Ramos (cell line): ENCODE measurements at regions not wholly inside any gene's neighbourhood (a gene's known extent, or its start where the extent isn't known, plus 50 kb on each side); places are given as distances from the start of the nearest gene placed in this dataset.

Source experiments
- in situ Hi-C: fragments of 300-500 bp; cut with MboI; formaldehyde crosslinking; loops from one replicate; pipeline ENCODE4 v1.14.3; 2022; ENCODE audit warnings: low sequenced_read_pairs; ENCODE audit not compliant: unreplicated experiment

- in situ Hi-C loops, result no loop called here
These were observed 399.2 kb downstream of the NLGN4X start for GRCh38 chrX:5829469-5829868.

GRCh38 chrX:5829060-5829459, 399.6 kb downstream of the NLGN4X start:
- in situ Hi-C loops, result no loop called here

GRCh38 chrX:5823903-5824302, 404.8 kb downstream of the NLGN4X start:
- in situ Hi-C loops, result no loop called here

GRCh38 chrX:5810636-5811035, 418.0 kb downstream of the NLGN4X start:
- in situ Hi-C loops, result no loop called here

DNA sequence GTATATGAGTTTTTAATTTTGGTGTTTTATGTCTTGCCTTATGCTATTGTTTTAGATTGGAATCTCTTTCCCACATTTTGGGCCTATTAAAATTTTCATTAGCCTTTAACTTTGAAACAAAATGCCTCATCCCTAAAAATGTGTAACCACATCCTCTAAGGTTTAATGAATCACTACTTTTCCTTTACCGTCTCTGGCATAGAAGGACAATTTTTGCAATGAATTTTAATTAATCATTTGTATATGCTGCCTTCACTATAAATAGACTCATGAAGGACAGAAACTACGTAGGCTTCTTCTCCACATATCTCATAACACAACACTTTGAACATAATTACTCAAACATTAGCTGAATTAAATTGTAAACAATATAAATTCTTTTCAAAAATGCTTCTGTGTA, 421.5 kb downstream of the NLGN4X start:
- in situ Hi-C loops, result no loop called here

- in situ Hi-C loops, result no loop called here
These were observed 426.3 kb downstream of the NLGN4X start for GRCh38 chrX:5802391-5802790.

GRCh38 chrX:5791721-5792120, 436.9 kb downstream of the NLGN4X start:
- in situ Hi-C loops, result no loop called here

GRCh38 chrX:5788910-5789309, 439.8 kb downstream of the NLGN4X start:
- in situ Hi-C loops, result no loop called here

GRCh38 chrX:5780821-5781220, 447.8 kb downstream of the NLGN4X start:
- in situ Hi-C loops, result no loop called here

- in situ Hi-C loops, result no loop called here
These were observed 452.7 kb downstream of the NLGN4X start for GRCh38 chrX:5775846-5776430.

DNA sequence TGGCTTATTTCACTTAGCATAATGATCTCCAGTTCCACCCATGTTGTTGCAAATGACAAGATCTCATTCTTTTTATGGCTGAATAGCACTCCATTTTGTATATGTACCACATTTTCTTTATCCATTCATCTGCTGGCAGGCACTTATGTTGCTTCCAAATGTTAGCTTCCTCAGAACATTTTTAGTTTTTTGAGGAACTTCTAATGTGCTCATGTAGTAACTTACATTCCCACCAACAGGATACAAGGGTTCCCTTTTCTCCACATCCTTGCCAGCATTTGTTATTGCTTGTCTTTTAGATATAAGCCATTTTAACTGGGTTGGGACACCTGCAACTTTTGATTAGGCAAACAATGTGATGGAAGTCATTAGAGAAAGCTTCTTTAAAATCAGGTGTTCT, 454.2 kb downstream of the NLGN4X start:
- in situ Hi-C loops, result no loop called here

- in situ Hi-C loops, result no loop called here
These were observed 457.2 kb downstream of the NLGN4X start for GRCh38 chrX:5771441-5771840.

DNA sequence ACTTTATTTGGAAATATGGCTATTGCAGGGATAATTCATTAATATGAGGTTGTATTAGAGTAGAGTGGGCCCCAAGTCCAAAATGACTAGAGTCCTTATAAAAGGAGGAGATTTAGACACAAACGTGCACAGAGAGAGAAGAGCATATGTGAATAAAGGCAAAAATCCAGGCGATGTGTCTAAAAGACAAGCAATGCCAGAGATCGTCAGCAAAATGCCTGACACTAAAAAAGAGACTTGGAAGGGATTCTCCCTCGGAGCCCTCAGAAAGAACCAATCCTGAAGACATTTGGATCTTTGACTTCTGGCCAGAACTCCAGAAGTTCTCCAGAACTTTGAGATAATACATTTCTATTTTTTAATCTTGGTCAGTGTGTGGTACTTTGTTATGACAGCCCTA, 472.1 kb downstream of the NLGN4X start:
- in situ Hi-C loops, result no loop called here

GRCh38 chrX:5753291-5753690, 475.4 kb downstream of the NLGN4X start:
- in situ Hi-C loops, result no loop called here

DNA sequence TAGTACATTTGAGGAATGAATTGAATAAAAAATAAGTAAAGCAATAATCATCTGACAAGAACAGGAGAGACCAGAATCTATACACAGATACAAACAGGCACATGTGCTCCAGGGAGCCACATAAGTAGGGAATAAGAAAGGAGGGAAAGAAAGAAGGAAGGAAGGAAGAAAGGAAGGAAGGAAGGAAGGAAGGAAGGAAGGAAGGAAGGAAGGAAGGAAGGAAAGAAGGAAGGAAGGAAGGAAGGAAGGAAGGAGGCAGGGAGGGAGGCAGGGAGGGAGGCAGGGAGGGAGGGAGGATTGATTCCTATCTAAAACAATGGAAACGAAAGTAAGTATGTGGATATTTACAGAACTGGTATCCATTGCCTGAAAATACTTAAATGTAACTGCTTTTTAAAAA, 475.8 kb downstream of the NLGN4X start:
- in situ Hi-C loops, result no loop called here

DNA sequence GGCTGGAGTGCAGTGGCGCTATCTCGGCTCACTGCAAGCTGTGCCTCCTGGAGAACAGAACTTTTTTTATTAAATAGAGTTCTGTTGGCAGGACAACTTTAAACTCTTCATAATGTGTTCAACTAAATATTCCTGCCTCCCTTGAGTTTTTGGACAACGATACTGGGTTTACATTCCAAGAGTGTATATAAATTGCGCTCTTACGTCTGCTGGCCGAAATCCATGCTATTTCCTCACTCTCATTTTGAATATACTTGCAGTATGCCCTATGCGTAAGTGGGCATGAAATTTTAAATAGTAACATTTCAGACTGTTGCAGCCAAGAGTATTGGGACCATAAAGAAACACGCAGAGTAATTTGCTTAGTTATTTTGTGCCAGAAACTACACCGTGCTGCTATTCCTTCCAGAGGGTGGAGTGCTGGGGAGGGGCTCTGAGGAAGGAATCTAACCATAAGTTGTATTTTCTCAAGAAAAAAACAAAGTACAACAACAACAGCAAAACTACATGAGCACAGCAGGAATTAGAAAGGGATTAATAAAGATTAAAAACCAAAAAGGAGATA, 480.0 kb downstream of the NLGN4X start:
- in situ Hi-C loops, result no loop called here

- in situ Hi-C loops, result no loop called here
These were observed 482.4 kb downstream of the NLGN4X start for GRCh38 chrX:5746231-5746630.

GRCh38 chrX:5733501-5733900, 495.2 kb downstream of the NLGN4X start:
- in situ Hi-C loops, result no loop called here

DNA sequence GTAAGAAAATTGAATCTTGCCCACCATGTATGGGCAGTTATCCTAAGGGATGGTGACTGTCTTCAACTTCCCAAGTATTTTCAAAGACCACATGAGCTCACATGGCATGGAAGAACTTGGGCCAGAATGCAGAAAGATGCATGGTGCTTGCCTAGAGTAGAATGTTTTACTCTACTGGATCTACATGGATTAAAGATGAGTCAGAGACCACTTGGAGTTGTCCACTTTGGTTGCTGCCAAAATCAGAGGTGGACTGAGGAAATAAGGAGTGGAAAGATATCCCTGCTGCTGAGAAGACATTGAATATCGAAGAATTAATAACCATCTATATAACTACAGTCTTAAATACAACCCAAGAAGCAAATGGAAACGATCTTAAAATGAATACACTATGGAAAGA, 498.1 kb downstream of the NLGN4X start:
- in situ Hi-C loops, result no loop called here

GRCh38 chrX:5726224-5726623, 502.4 kb downstream of the NLGN4X start:
- in situ Hi-C loops, result no loop called here

GRCh38 chrX:5724123-5724522, 504.5 kb downstream of the NLGN4X start:
- in situ Hi-C loops, result no loop called here

DNA sequence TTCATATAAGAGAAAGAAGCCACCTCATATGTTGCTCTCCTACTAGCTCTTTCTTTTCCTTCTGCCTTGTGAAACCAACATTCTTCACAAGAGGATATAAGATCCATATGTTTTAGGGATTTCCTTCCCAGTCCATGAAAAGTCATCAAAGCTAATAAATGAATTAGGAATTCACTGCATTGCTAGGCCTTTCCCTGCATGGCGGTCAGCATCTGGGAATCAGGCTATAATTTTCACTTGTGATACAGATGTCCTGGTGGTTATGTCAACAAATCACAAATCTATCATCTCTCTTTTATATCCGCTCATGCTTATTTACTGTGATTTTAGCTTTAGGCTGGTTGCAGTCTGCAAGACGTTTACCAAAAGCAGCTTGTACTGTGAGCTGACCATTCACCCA, 510.0 kb downstream of the NLGN4X start:
- in situ Hi-C loops, result no loop called here

DNA sequence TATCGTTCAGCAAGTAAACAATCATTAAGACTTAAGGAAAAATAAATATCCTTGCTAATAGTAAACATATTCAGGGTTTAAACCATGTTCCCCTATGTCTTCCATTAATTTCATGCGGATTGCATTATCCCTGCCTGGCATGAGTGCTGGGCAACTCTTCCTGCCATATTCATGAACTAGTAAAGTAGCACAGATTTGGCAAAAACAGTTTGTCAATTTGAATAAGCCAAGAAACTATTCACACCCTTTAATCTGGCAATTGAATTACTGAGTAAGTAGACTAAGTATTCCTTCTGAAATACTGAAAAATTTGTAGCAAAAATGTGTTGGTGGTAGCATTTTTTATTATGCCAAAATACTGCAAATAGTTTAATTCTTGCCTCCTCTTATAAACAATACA, 512.0 kb downstream of the NLGN4X start:
- in situ Hi-C loops, result no loop called here
